NCI-H82 (cell line): ENCODE measurements at regions not wholly inside any gene's neighbourhood (a gene's known extent, or its start where the extent isn't known, plus 50 kb on each side); places are given as distances from the start of the nearest gene placed in this dataset.

Experiments
- DNase-seq: peaks from one replicate; lab custom pipeline; 2025; lab: John Stamatoyannopoulos, UW

DNA sequence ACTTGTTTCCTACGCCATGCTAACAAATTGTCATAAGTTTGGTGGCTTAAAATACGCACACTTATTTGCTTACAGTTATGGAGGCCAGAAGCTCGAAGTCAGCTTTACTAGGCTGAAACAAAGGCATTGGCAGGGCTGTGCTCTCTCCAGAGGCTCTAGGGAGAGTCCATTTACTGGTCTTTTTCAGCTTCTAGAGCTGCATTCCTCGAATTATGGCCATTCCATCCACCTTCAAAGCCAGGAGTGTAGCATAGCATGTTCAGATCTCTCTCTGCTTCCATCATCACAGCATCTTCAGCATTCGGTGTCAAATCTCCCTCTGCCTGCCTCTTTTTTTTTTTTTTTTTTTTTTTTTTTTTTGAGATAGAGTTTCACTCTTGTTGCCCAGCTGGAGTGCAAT, 670.2 kb downstream of the ACTL7B start:
- no peak for DNase-seq

DNA sequence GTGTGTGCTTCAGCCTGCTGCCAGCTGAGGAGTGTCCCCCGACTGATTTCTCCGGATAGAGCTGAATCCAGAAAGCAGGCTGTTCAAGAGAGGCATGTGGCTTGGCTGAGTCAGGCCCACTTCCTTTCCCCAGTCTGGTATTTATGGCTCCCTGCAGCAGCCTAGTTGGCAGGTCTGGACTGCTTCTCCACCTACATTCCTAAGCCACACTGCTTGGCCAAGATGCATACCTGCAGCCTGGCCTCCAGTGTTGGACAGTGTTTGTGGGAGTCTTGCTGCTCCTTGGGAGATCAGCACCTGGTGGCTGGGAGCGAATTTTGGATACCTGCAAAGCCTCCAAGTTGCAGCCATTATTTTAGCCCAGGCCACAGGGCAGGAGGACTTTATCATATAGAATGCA, 670.8 kb downstream of the ACTL7B start:
- DNase-seq = no peak

DNA sequence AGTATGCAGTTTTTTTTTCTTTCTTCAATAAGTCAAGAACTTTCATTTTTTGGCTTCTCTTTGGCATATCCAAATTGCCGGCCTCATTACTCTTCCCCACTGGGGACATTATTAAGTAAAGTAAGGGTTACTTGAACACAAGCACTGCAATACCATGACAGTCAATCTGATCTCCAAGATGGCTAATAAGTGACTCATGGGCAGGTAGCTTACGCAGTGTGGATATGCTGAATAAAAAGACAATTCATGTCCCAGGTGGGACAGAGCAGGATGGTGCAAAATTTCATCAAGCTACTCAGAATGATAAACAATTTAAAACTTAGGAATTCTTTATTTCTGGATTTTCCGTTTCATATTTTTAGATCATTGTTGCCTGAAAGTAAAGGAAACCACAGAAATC, 671.8 kb downstream of the ACTL7B start:
- DNase-seq = no peak

DNA sequence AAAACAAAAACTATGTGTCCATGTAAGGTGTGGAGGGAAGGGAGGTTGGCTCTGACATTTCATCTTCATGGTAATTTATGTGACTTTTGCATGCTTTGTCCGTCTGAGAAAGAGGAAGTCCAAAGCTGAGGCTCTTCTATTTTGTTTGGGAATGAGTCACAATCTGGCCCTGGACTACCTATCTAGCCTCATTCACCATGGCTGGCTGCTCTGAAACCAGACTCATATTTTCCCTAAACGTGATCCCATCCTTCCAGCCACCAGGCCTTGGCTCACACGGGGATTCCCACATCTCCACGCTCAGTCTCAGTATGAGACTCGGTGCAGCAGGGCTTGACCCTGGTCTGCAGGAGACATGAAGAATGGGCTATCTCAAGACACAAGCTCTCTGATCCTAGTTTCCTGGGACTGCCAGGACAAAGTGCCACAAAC, 672.8 kb downstream of the ACTL7B start:
- no peak for DNase-seq

DNA sequence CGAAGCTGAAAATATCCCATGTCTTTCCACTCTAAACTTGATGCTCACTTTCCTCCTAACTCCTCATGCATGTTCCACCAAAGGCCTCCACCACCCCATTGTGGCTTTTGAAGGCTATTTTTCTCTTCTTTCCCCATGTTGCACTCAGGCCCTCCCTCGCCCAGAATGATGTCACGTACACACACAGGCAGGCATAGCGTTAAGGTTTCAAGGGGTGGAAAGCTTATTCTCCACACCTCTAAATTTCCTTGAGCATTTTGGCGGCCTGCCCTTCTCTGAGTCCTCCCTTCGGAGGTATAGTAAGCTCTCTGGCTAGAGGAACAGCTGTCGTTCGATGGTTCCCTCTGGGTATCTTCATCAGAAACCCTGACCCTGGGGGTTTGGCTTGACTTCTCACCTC, 673.5 kb downstream of the ACTL7B start:
- DNase-seq = no peak

DNA sequence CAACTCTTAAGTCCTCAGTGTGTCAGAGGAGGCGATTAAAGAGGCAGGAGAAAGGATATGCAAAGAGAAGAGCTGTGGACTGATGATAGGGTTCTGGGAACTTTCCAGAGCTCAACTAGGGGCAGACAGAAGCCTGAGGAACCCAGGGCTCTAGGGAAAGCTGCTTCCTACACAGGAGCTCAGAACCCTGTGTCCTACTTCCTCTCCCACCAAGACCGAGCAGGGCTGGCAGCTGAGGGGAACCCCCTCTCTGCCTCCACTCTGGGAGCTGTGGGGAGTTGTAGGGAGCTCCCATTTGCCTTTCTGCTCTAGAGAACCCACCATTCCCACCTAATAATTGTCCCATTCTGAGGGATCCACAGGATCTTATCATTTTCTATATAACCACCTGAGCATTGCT, 674.3 kb downstream of the ACTL7B start:
- no peak for DNase-seq

DNA sequence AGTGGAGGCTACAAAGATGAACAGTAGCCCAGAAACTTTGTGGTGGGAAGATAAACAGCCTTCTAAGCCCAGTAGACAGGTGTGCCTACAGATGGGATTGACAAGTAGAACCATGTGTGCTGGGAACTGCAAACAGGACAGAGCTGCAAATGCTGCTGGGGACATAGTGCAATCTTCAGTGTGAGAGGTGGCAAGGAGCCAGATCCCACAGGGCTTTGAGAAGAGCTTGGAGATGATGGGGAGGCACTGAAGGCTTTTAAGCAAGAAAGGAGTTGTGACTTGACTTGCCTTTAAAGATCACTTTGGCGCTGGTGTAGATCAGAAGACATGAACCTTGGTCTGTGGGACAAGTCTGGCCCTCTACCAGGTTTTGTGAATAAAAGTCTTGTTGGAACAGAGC, 675.2 kb downstream of the ACTL7B start:
- DNase-seq = no peak

DNA sequence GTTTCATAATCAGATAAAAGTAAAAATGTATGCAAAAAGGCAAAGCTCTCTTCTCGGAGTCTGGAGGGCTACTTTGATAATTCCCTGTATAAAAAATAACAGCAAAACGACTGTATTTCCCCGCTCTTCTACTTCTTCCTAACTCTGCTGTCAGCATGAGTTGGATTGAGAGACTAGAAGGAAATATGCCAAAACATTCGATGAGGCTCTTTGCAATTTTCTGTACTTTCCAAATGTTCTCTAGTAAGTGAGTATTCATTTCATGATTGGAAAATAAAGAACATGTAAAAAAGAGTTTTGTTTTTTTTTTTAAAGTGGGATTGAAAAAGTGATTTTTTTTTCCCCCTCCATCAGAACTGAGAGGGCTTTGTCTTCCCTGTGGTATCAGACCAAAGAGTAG, 677.5 kb downstream of the ACTL7B start:
- no peak for DNase-seq

DNA sequence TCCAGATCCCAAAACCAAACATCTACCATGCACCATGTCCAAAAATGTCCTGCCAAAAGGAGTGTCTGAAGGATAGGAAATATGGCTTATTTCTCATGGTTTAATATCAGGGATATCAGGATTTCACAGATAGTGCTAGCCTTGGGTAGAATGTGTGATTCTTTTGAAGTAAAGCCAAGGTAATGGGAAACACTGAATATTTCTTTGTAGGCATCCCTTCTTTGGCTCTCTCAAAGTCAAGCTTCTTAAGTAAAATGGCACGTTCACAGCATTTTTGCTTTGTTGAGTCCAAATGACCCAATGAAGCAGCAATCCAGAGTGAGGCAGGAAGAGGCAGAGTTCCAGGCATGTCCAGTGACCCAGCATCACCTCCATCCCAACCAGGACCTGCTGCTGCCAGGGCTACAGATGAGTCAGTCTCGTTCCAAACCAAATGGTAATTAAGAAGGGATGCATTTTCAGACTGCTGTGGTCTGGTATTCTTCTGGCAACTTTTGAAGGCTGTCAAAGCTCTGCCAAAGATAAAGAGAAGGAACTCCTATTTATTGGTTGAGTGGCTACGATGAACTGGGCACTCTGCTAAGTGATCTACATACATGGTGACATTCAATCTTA, 678.8 kb upstream of the KLF4 start:
- DNase-seq = no peak

DNA sequence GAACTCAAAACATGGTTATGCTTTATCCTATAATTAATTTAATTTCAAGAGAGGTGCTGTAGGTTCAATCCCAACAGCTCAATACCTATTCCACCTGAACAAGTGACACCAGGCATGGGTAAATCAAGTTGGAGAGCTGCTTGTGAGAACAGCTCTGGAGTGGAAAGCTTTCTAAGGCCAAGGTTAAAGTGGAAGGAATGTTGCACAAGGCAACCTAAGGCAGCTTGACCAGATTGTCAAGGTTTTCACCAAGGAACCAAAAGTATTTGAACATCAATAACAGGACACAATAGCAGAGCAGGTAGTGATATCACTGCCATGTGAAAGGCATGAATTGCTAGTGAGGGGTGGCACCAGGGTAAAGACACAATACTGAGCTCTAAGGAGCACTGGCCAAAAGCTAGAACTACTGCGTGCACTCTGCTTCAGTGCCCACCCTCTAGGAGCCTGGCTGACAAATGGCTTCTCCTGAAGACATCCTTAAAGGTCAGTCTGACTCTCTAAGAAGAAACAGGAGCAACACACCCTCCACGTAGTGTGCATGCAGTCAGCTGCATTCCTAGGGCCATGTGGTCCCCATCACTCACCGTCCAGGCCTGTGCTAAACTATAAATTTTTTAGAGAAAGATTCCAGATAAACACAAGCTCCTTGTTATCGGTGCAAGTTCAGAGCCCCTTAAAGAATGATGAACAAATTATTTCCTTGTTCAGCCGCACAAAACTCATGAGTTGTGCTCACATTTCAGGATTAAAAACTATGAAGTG, 677.7 kb upstream of the KLF4 start:
- DNase-seq = no peak

DNA sequence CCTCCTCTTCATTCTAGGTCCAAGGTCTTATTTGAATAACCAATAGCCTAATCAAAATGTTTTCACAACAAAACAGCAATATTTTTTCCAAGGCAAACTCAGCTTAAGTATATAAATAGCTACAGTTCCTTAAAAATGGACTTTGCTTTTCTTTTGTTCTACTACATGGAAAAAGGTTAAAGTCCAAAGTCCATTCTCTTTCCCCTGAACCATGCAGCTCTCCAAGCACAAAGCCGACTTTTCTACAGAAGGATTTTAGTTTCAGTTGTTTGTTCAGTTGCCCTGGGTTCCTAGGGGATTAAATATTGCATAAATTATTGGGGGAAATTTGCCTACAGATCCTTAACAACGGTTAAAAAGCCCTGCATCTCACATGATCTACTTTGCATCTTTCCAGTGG, 677.0 kb upstream of the KLF4 start:
- DNase-seq = no peak

DNA sequence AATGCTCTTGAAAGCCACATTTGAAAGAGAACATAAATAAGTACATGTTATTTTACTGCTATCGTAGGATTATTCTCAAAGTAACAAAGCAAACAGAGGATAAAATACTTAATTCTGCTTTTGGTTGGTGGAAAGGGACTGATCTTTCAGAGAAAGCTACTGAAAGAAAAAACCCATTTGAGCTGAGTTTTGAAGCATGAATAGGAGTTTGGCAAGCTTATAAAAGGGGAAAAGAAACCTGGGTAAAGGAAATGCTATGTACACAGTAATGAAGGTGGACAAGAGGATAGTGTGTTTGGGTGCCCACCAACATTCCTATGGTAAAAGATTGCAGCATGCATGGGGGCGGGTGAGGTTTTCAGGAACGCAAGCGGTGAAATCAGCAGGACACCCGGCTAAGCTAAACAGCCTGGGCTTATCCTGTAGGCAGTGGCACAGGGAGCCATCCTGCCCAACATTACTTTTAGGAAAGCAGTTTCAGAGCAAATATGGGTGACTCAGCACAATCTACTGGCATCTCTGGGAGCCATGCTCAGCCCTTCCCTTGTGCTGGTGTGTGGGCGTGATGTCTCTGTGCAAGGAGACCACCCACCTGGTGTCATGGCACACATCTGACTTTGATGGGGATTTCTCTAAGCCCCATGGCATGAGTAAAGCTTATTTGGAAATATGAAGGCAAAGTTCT, 673.9 kb upstream of the KLF4 start:
- DNase-seq = no peak

DNA sequence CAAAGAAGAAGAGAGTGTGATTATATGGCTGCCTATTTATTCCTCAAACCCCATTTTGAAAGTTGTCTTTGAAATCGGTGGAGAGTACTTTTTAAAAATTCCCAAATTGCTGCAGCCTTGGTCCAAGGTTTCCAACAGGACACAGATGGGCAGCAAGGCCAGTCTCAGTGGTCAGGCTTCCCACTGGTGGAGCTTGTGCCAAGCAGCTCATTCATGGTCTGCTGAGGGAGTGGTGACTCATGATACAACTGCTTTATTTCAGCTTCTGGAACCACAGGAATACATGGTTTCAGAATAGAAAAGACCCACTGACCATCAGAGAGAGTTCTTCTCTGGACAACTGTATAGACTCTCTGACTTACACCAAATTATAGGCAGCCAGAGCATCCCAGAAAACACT, 673.1 kb upstream of the KLF4 start:
- DNase-seq = no peak

DNA sequence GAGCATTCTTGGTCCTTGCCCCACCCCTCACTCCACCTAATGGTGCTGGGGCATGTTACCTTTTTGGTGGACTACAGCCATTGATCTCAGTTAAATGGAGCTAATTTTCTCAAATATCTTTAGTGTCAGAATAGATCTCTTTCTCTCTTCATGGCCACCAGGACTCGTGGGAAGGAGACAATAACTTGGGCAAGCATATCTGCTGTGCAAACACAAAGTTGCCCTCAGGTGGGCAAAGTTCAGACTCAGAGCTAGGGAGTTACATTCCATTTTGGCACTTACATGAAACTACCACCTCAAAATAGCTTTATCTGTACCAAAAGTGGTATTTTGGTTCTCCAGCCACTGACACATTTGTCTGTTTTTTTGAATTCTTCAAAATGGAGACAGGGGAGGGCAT, 671.9 kb upstream of the KLF4 start:
- DNase-seq = no peak

DNA sequence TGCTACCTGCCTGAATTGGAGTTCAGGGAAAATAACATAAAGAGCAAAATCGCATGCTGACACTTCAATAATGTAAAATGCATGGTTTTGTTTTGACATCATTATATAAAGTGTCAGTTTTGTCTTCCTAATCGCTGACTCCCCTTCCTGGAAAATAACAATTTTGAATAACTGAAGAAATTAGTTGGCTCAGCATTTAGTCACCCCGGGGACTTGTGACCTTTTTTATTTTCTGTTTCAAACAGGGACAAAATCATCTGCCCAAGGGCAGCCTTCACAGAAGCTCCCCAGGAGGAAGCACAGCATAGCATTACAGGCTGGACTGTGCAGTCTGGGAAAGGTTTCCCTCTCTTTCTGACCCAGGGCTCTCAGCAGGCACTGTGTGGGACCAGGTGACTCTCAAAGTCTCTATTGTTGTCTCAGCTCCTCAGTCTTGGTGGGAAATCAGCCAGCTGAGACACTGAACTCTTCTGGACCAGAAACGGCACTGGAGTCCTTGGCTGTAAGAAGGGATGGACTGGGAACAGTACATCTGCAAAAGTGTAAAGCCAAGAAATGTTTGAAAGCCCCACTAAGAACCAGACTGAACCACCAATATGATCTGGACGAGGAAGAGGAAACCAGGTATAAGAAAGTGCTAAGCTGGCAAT, 671.3 kb upstream of the KLF4 start:
- DNase-seq = no peak

DNA sequence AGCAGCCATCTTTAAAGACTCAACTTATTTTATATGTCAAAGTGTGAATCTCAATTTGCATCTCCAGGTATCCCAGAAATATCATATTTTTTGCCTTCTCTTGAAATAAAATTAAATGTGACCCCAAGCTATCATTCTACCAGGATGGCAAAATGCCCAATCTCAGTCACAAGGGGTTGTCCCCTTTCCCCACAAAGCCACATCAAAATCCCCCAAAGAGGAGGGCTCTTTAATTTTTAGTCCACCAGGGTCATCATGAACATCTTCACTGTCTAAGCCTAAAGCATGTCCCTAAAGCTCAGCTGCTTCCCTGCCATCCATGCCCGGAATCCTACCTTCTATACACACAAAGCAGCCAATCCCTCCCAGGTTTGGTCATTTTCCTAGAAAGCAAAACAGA, 670.5 kb upstream of the KLF4 start:
- DNase-seq = no peak

DNA sequence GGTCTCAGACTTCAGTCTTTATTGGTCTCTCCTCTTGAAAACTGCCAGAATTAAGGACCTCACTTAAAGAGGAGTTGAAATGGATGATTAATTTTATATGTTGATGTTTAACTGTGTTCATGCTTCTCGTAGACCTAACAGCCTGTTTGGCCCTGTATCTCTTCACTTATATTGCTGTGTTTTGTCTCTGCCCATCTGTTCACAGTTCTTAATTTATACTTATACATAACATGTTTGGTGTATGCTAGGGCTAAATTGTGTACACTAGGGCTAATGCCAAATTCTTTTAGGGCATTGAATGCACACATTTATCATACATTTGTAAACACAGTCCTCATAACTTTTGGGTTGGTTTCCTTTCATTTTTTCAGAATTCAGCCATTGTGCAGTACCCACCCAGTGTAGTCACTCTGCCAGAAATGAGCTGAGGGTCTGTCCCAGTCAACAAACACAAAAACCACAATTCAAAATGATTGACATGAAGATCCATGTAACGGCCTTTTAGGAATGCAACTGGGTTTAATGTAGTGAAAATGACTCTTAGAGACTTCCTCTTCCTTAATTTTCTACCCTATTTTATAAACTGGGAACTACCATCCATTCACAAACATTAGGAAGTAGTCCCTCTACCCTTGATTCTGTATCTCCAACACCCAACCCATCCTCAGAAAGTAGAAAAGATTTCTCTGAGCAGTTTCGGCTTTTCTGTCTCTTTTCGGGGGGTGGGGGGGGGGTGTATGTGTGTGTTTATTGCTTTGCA, 668.8 kb upstream of the KLF4 start:
- no peak for DNase-seq

DNA sequence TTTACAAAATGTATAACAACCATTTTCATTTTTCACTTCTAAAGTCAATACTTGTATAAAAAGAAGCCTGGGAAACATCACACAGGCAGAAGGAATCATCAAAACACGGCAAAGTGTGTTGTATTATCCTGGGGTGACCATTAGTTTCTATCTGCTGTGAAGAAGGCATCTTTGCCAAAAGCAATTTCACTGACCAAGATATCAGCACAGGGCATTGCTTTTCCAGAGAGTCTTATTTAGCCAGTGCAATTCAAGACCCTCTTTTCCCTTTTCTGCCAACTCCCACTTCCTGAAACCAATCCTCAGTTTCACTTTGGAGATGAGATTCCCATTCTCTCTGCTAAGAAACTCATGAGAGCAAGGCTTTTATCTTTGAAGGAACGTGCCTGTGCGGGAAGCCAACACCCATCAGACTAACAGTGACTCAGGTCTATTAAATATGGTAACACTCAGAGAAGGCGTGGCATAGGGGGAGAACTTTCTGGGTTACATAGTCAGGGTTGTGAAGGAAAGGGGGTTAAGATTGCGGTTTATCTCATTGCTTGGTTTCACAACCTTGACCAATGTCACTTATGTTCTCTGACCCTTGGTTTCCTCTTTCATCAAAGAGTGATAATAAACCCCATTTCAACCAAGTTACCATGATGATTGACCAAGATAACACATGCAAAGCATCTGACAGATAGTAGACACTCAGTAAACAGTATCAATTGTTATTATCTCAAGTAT, 666.9 kb upstream of the KLF4 start:
- DNase-seq = no peak

DNA sequence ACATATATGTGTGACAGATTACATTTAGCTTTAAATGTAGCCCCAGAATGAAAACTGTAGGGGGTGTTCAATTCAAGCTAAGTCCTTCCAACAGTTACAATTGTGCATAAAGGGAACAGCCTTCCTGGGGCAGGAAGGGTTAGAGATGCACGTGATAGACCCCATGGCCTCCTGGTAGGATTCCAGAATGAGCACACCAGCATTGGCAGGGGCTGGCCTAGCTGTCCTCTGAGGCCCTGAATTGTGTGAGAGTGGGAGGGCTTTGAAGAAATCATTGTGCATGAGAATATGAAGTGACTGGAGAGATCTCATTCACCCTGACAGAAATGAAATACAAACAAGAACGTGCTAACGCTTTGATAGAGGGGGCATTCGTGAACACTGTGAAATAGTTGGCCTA, 663.8 kb upstream of the KLF4 start:
- no peak for DNase-seq

DNA sequence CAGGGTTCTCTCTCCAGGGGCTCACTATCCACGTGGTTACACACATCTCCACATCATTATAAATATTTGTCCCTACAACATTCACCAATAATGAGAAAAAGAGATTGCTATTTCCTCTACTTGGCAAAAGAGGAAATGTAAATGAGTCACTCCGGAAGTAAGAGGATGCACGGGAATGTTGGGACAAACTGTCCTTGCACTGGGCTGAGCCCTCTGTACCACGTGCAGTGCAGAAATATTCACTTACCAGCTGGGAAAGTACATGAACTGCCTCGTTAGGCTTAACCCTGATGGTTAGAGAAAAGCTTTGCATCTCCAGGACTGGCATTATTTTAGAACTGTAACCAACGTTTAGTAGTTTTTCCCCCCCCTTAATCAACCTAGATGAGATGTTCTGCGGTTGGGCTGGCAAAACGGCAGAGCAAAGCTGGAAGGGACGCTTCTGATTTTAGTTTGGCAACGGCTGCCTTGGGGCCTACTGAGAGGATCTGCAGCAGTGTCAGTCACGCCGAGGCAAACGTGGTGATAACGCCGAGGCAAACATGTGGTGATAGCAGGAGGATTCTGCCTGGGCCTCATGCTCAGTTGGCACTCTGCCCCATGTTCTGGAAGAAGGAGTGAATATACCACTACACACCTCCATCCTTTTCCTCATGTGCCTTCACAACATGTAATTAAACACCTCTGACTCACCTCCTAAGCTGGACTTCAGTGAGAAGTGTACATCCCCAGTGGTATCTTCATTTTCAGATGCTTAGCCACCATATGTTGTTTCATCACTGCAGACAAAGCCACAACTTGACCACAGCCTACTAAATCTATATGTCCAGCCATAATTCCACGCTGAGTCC, 661.4 kb upstream of the KLF4 start:
- no peak for DNase-seq

DNA sequence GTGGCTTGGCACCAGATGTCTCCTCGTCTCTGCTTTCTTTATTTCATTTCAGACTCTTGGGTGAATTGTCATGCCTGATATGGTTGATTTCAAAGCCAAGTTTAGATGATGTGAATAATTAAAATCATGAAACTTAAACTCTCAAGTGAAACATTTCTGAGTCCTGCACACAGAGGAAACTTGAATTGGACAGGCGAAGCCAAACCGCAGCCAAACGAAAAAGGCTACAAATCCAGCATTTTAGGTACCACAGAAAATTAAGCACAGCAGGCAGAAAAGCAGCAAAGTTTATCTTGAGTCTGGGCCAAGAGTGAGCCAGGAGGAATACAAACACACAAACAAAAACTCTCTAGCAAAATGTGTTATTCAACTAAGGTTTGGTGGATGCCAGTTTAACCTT, 659.8 kb upstream of the KLF4 start:
- no peak for DNase-seq
